ENCODE measurements at regions not wholly inside any gene's neighbourhood (a gene's known extent, or its start where the extent isn't known, plus 50 kb on each side); places are given as distances from the start of the nearest gene placed in this dataset.

- intact Hi-C loops (cut with DNase I), result no loop called here
- Histone ChIP-seq H3K9me3 (peaks cover 0 to 5% (median 0%) of the 10 kb centered on the region in 3 donors), H3K4me1 (no peaks in the 10 kb centered on the region), H3K27me3 (no peaks in the 10 kb centered on the region), H3K36me3 (replicated peaks in 1 of 2; ENCODE audit: insufficient read depth in 1 of 2, low read depth in 2 of 2) (no peaks in the 10 kb centered on the region), H3K27ac (no peak overlapping the region), H3K4me3 (no peak overlapping the region)
- TF ChIP-seq POLR2A (IDR thresholded peaks at IDR 0.05), result no peak
- no peak for TF ChIP-seq CTCF (IDR thresholded peaks at IDR 0.05)
- 35 to 56% methylated on average over 2 of the region's 2 CpGs for WGBS, 2 donors
- no peak for DNase-seq
- ATAC-seq, result no peak
Measured at GRCh38 chr9:81058782-81059181, 630.6 kb downstream of the TLE1 start.

GRCh38 chr9:81053298-81054025 is 635.9 kb downstream of the TLE1 start:
- ATAC-seq, result no peak
- Histone ChIP-seq H3K36me3 (replicated peaks in 1 of 2; ENCODE audit: insufficient read depth in 1 of 2, low read depth in 2 of 2) (no peaks in the 10 kb centered on the region), H3K4me3 (no peak overlapping the region), H3K9me3 (no peaks in the 10 kb centered on the region), H3K4me1 (no peaks in the 10 kb centered on the region), H3K27ac (no peak overlapping the region), H3K27me3 (no peaks in the 10 kb centered on the region)
- TF ChIP-seq POLR2A (IDR thresholded peaks at IDR 0.05) (no peak), CTCF (IDR thresholded peaks at IDR 0.05) (no peak)
- 38 to 42% methylated on average over 1 of the region's 1 CpG for WGBS, 2 donors
- intact Hi-C loops (cut with DNase I), result no loop called here
- DNase-seq, result no peak

GRCh38 chr9:81052846-81053245 is 636.5 kb downstream of the TLE1 start:
- no peak overlapping the region for H3K4me3 ChIP-seq
- H3K4me1 ChIP-seq, result peaks cover 2% of the 10 kb centered on the region
- no peaks in the 10 kb centered on the region for H3K27me3 ChIP-seq
- no peak for DNase-seq
- intact Hi-C loops (cut with DNase I), result no loop called here
- H3K36me3 ChIP-seq (replicated peaks in 1 of 2; ENCODE audit: insufficient read depth in 1 of 2, low read depth in 2 of 2), result no peaks in the 10 kb centered on the region
- H3K9me3 ChIP-seq, result no peaks in the 10 kb centered on the region
- ATAC-seq, result no peak
- TF ChIP-seq CTCF (IDR thresholded peaks at IDR 0.05) (no peak), POLR2A (IDR thresholded peaks at IDR 0.05) (no peak)
- 76 to 79% methylated on average over 1 of the region's 1 CpG for WGBS, 2 donors
- no peak overlapping the region for H3K27ac ChIP-seq

- Histone ChIP-seq H3K36me3 (replicated peaks in 1 of 2; ENCODE audit: insufficient read depth in 1 of 2, low read depth in 2 of 2) (no peaks in the 10 kb centered on the region), H3K9me3 (no peaks in the 10 kb centered on the region), H3K4me3 (no peak overlapping the region), H3K27ac (no peak overlapping the region), H3K4me1 (peaks cover 15% of the 10 kb centered on the region), H3K27me3 (no peaks in the 10 kb centered on the region)
- no peak for TF ChIP-seq CTCF (IDR thresholded peaks at IDR 0.05)
- TF ChIP-seq POLR2A (IDR thresholded peaks at IDR 0.05), result no peak
- peak in 1 of 4 donors; percentile 26 for DNase-seq
- intact Hi-C loops (cut with DNase I), result no loop called here
- WGBS, 2 donors, result 84 to 96% methylated on average over 1 of the region's 1 CpG
- peak; percentile 72 for ATAC-seq
Measured at GRCh38 chr9:81047280-81047679, 642.1 kb downstream of the TLE1 start.

GRCh38 chr9:81045658-81046057 is 643.7 kb downstream of the TLE1 start:
- TF ChIP-seq POLR2A (IDR thresholded peaks at IDR 0.05), result no peak
- TF ChIP-seq CTCF (IDR thresholded peaks at IDR 0.05), result no peak
- Histone ChIP-seq H3K4me3 (no peak overlapping the region), H3K27ac (no peak overlapping the region), H3K36me3 (replicated peaks in 1 of 2; ENCODE audit: insufficient read depth in 1 of 2, low read depth in 2 of 2) (no peaks in the 10 kb centered on the region), H3K9me3 (no peaks in the 10 kb centered on the region), H3K4me1 (peaks cover 15% of the 10 kb centered on the region), H3K27me3 (no peaks in the 10 kb centered on the region)
- no peak for DNase-seq
- intact Hi-C loops (cut with DNase I), result no loop called here
- WGBS, 2 donors, result 62 to 68% methylated on average over 1 of the region's 1 CpG
- ATAC-seq, result no peak

Measured in body of pancreas (tissue), 4 donors.